A673 (cell line): ENCODE measurements at regions not wholly inside any gene's neighbourhood (a gene's known extent, or its start where the extent isn't known, plus 50 kb on each side); places are given as distances from the start of the nearest gene placed in this dataset.

Source experiments
- BruUV-seq: library from RNA; stranded (reverse); fragments of 400-500 nt; replicated peaks from 2 replicates; lab custom pipeline; 2021; lab: Mats Ljungman, UMichigan
- CTCF ChIA-PET: fragments of 300-600 bp; sonication (Branson Sonifier 250); formaldehyde crosslinking; loops from one replicate; lab custom pipeline; 2022; ENCODE audit warnings: antibody characterized with exemption; lab: Charles Lee
- POLR2A ChIA-PET: fragments of 300-600 bp; sonication (Branson Sonifier 250); formaldehyde crosslinking; loops from one replicate; lab custom pipeline; 2022; ENCODE audit warnings: antibody characterized with exemption; ENCODE audit not compliant: low non-redundant PET; lab: Charles Lee
- DNase-seq: peaks from one replicate; pipeline ENCODE4 v3.0.0-alpha.2; 2015; ENCODE audit warnings: low spot score
- H3K27ac ChIP-seq: fragments of 200-600 bp; sonication (generic); 2 replicates; pipeline ENCODE4 v1.5.1; 2016; ENCODE audit warnings: mixed run types, low read depth, mild to moderate bottlenecking, mixed read lengths, antibody characterized with exemption, low read length; ENCODE audit not compliant: poor library complexity, severe bottlenecking
- H3K27me3 ChIP-seq: fragments of 200-600 bp; sonication (generic); replicated peaks from 2 replicates; pipeline ENCODE4 v1.6.1; 2017; ENCODE audit warnings: mixed run types, low read depth, mild to moderate bottlenecking, mixed read lengths, antibody characterized with exemption, low read length; ENCODE audit not compliant: insufficient read depth, poor library complexity
- H3K36me3 ChIP-seq: fragments of 200-600 bp; sonication (generic); 2 replicates; pipeline ENCODE4 v1.6.1; 2016; ENCODE audit warnings: mixed run types, mild to moderate bottlenecking, mixed read lengths, antibody characterized with exemption, low read length; ENCODE audit not compliant: insufficient read depth, poor library complexity, severe bottlenecking
- H3K4me1 ChIP-seq: fragments of 200-600 bp; sonication (generic); 2 replicates; pipeline ENCODE4 v1.6.1; 2017; ENCODE audit warnings: mixed run types, mild to moderate bottlenecking, mixed read lengths, antibody characterized with exemption, low read length; ENCODE audit not compliant: insufficient read depth, poor library complexity, severe bottlenecking
- H3K4me3 ChIP-seq: fragments of 200-600 bp; sonication (generic); 2 replicates; pipeline ENCODE4 v1.5.1; 2016; ENCODE audit warnings: low read depth, mixed run types, mild to moderate bottlenecking, mixed read lengths, low read length; ENCODE audit not compliant: poor library complexity, severe bottlenecking
- H3K9me3 ChIP-seq: fragments of 200-600 bp; sonication (generic); 2 replicates; pipeline ENCODE4 v1.6.1; 2016; ENCODE audit warnings: mixed run types, low read depth, mild to moderate bottlenecking, mixed read lengths, antibody characterized with exemption, low read length; ENCODE audit not compliant: poor library complexity, severe bottlenecking
- CTCF ChIP-seq: fragments of 300-800, 200-600 bp; sonication (generic); conservative IDR thresholded peaks from 2 replicates; pipeline ENCODE4 v1.5.1; 2017; ENCODE audit warnings: low read depth, mild to moderate bottlenecking, antibody characterized with exemption, low read length, moderate library complexity, mixed read lengths
- EZH2 ChIP-seq: fragments of 200-600 bp; sonication (generic); IDR thresholded peaks from 2 replicates; pipeline ENCODE4 v1.6.1; 2017; ENCODE audit warnings: borderline replicate concordance, low read depth, mild to moderate bottlenecking, mixed read lengths, antibody characterized with exemption, low read length; ENCODE audit not compliant: poor library complexity, severe bottlenecking
- intact Hi-C: fragments of 100-400 bp; cut with micrococcal nuclease; formaldehyde crosslinking; loops from one replicate; pipeline ENCODE4 v1.10.0; 2022; ENCODE audit not compliant: unreplicated experiment

- no peaks in the 10 kb centered on the region for H3K4me1 ChIP-seq
- H3K9me3 ChIP-seq: no peaks in the 10 kb centered on the region
- no peaks in the 10 kb centered on the region for H3K27me3 ChIP-seq
- no peaks in the 10 kb centered on the region for H3K36me3 ChIP-seq
- POLR2A ChIA-PET: no interaction called here
- DNase-seq: no peak
- no TSS peak for BruUV-seq
- no peak overlapping the region for H3K27ac ChIP-seq
- CTCF ChIA-PET: no interaction called here
- TF ChIP-seq CTCF: no peak
- no peak for TF ChIP-seq EZH2
- no peak overlapping the region for H3K4me3 ChIP-seq
- intact Hi-C loops: no loop called here
Measured at GRCh38 chr5:163914910-163915309, 409.5 kb downstream of the MAT2B start.

DNA sequence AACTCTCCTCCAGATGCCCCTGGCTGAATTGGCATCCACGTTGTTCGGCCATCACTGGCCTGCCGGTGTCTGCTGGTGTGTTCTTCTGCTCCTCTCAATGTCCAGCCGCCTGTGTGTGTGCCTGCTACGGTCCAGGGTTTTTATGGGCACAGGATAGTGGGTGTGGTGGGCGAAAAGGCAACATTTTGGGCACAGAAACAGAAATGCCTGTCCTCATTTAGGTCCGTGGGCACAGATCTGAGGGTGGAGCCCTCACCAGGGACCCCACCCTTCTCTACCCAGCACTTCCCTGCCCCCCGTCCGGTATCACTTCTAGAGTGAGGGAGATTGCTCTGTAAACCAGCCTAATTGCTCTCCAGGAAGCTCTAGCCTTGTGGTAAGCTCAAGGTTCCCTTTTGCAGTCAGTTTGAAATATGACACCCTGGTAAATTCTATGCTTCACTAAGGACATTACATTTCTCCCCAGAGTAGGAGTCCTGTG lies 410.1 kb downstream of the MAT2B start:
- no TSS peak for BruUV-seq

DNA sequence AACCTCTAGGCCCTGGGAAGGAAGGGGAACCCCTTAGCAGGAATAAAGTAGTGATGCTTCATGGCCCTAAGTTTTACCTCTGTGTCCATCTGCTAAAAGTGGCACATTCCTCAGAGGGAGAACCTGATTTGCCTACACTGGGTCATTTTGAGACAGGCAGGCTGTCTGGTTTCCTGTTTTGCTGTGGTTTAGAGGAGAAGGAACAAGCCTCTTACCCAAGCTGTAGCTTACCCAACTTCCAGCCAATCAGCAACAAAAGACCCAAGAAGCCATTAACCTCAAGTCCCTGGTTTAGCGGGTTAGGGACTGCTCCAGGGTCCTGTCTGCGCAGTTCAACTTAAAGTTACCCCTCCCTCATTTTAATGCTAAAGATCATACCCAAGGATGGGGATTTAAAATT lies 411.0 kb downstream of the MAT2B start:
- H3K9me3 ChIP-seq: no peaks in the 10 kb centered on the region
- intact Hi-C loops: no loop called here
- H3K27ac ChIP-seq: no peak overlapping the region

More for the DNA sequence above, 410.1 kb downstream of the MAT2B start:
- Histone ChIP-seq H3K27ac (no peak overlapping the region), H3K4me1 (no peaks in the 10 kb centered on the region), H3K36me3 (no peaks in the 10 kb centered on the region), H3K27me3 (no peaks in the 10 kb centered on the region), H3K9me3 (no peaks in the 10 kb centered on the region), H3K4me3 (no peak overlapping the region)
- CTCF ChIA-PET: no interaction called here
- no peak for TF ChIP-seq EZH2
- no peak for TF ChIP-seq CTCF
- POLR2A ChIA-PET: no interaction called here
- intact Hi-C loops: no loop called here
- no peak for DNase-seq

More for the DNA sequence above, 411.0 kb downstream of the MAT2B start:
- Histone ChIP-seq H3K36me3 (no peaks in the 10 kb centered on the region), H3K27me3 (no peaks in the 10 kb centered on the region), H3K4me1 (no peaks in the 10 kb centered on the region), H3K4me3 (no peak overlapping the region)
- DNase-seq: no peak
- CTCF ChIA-PET: no interaction called here
- no TSS peak for BruUV-seq
- POLR2A ChIA-PET: no interaction called here
- TF ChIP-seq EZH2: no peak
- TF ChIP-seq CTCF: no peak
